Islet of Langerhans (tissue), 1 donor: ENCODE measurements at regions not wholly inside any gene's neighbourhood (a gene's known extent, or its start where the extent isn't known, plus 50 kb on each side); places are given as distances from the start of the nearest gene placed in this dataset.
"Not testable (repeated sequence)": the region's sequence is repeated elsewhere in the genome, so short reads cannot be mapped to it uniquely, and the experiment has no call there.

Source experiments
- FAIRE-seq: peaks from one replicate; lab custom pipeline; 2011; peaks lifted over from hg19 to GRCh38; lab: Jason Lieb, UNC

DNA sequence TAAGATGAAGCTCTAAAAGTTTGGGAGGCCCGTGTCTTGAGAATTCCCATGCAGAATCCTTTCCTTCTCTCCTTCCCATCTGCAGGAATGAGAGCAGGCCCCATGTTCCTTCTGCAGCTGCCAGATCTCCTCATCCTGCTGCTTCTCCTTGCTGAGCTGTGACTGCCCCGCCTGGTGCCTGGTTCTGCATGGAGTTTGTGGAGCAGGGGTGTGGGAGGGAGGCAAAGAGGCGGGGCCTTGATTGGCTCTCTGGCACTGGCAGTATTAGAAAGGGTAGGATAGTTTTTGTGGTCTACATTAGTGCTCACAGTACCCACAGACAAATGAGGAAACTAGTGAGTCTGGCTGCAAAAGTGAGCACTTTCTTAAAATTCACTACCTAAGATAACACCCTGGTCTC lies 91.1 kb upstream of the CLPB start:
- no peak for FAIRE-seq

DNA sequence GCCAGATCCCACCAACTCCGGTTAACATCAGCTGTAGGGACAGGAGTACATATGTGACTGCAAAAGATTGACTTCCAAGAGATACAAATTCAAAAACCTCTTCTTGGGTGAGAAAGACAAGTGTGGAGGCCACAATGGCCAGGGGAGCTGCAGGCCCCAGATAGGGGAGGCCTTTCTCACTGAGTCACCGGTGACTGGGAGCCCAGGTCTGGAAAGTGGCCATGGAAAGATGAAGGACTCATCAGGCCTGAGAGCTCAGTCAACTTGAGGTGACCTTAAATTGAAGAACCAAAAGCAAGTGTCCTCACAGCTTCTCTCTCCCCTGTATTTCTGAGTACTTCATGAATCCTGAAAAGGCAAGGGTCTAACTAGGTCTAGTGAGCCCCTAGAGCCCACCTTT lies 90.4 kb upstream of the CLPB start:
- no peak for FAIRE-seq

DNA sequence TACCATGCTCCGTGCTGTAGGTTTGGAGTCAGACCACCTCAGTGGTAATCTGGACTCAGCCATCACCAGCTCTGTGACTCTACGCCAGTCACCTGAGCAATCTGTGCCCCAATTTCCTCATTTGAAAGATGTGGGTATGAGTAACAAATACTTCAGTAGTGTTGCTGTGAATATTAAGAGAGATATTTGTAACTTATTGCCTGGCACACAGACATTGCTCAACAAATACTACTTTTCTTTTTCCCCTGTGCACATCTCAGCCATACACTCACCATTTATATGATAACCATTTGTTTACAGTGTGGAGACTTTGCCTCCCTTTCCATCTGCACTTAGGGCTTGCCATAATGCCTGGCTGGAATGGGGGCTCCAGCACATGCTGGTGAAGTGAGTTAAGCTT lies 89.7 kb upstream of the CLPB start:
- FAIRE-seq: no peak

DNA sequence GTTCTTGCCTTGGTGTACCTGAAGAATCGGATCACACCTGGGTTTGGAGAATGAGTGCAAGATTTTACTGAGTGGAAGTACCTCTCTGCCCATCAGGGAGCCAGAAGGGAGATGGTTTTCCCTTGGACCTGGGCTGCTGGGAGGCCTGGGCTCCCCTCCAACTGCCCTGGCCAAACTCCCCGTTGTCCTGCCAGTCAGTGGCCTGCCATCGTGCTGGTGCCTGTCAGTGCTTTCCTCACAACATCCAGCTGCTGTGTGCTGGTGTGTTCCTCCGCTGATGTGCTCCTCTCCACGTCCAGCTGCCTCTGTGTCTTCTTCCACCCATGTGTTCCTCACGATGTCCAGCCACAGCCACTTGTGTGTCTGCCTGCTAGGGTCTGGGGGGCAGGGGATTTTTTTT lies 87.9 kb upstream of the CLPB start:
- no peak for FAIRE-seq

DNA sequence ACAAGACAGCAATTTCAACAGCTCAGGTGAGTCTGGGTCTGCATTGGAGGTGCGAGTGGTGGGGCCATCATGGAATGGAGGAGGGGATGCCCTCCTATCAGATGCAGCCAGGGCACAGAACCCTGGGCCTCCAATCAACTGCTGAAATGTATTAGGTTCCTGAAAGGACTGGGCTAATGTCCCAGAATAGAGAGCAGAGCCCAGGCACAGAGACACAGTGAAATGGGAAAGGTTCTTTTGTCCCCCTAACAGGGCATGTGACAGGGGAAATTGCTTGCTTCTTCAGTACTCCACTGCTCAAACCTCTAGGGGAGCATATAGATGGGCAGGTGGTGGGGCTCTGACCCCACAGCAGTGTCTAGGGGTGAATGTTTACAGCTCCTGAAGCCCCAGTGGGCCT lies 87.3 kb upstream of the CLPB start:
- no peak for FAIRE-seq

DNA sequence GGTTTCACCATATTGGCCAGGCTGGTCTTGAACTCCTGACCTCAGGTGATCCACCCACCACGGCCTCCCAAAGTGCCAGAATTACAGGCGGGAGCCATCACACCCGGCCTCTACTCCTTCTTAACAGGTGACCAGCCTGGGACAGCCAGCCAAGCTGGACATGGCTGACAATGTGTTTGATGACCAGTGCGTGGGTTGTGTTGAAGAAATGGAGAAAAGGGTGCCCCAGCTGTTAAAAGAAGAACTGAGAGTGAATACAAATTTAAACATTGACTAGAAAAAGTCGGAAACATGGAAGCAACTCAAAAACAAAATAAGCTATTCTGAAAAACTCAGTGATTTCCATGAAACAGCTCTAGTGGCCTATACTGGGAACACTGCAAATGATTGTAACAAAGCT lies 86.5 kb upstream of the CLPB start:
- no peak for FAIRE-seq

DNA sequence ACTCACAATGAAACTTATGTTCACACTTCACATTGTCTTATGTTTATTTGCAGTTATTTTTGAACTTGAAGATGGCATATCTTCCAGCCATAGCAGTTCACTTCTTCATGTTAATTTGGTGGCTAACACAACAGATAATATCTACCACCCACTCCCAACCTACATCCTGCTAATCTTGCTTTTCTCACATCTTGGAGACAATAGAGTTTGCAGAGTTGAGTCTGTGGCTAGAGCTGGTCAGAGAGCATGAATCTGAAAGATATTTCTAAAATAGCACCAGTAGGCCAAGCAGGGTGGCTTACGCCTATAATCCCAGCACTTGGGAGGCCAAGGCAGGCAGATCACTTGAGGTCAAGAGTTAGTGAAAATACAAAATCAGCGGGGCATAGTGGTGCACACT lies 85.6 kb upstream of the CLPB start:
- not testable (repeated sequence) for FAIRE-seq

DNA sequence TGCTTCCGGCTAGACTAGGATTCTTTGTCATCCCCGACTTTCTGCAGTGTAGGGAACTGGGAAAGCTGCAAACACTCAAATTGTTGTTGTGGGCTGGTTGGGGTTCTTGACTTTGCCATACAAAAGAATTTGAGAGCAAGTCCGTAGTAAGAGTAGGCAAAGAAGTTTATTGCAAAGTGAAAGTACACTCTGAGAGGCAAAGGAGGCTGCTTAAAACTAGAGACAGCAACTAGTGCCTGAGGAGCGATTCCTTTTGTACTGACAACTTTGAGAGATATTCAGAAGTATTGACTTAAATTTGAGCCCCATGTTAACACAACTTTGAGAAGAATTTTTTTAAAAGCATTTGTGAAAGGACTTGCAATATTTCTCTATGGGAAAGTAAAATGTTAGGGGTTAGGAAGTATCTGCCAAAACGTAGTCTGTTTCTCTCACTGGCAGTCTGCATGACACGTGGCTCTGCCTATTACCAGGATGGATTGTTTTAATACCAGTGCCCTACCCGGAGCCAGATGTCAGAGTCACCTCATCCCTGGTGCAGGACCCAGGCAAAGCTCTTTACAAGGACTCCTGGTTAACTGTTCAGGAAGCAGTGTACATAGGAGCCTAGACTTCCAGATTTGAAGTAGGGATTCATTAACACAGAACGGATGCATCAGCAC lies 85.0 kb upstream of the CLPB start:
- FAIRE-seq: no peak

DNA sequence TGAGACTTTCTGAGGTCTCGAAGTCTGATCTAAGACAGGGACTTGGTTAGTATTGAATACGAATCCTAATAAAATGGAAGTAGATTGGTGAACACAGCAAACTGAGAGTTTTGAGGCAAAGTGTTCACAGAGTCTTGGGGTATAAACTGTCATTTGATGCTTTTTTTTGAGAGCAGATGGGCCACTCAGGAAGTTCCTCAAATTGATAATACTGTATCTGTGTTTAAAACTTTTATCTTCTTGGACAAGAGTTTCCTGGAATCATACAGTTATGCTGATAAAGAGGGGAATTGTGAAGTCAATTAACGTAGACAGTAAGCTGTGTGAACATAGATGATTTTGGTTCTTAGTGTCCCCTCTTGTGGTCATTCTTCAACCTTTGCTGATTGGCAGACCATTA lies 80.0 kb upstream of the CLPB start:
- no peak for FAIRE-seq

DNA sequence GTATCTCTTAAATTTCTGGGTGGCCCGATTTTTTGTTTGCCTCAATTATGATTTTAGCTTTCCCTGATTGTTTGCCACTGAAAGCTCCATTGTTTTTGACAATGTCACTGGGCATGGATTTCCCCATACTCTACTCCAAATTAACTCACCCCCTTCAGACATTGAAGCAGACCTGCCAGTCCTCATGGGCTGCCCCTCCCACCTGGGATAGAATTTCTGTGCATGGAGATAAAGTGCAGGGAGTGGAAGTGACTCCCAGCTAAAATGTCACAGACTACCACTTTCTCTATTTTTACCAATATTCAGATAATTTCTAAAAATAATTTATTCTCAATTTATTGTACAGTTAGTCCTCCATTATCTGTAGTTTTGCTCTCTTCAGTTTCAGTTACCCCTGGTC lies 79.1 kb upstream of the CLPB start:
- FAIRE-seq: no peak

DNA sequence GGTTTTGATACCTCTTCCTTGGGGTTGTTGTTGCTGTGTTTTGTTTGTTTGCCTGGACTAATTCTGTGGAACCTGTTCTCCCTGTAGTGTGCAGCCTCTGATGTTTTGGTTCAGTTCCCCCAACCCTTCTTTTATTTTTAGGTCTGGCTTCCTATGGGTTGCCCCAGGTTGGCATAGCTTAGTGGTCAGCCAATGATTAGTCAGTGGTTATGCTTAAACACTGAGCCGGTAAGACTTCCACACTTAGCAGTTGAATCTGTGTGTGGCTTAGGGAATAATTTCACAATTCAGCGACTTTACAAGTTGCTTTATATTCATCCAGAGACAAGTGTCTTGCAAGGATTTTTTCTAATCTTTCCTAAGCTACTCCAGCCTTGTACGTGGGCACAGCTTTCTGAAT lies 78.6 kb upstream of the CLPB start:
- FAIRE-seq: no peak

DNA sequence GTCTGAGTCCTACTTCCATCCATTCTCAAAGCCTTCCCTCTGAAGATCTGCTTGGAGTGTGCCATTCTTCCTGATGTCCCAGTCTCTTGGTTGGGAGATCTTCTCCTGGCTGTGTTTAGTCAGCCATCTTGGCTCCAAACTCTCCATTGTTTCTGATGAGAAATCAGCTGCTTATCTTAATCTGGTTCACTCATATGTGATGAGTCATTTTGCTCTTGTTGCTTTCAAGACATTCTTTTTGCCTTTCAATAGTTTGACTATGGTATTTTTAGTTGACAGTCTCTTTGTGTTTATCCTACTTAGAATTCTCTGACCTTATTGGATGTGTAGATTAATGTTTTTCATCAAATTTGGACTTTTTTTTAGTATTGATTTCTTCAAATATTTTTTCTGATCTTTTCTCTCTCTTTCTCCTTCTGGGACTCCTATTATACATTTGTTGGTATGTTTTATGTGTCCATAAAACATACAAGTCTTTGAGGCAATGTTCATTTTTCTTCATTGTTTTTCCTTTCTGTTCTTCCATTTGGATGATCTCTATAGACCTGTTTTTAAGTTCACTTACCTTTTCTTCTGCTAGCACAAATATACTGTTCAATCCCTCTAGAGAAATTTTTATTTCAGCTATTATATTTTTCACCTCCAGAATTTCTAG lies 77.2 kb upstream of the CLPB start:
- FAIRE-seq: no peak

DNA sequence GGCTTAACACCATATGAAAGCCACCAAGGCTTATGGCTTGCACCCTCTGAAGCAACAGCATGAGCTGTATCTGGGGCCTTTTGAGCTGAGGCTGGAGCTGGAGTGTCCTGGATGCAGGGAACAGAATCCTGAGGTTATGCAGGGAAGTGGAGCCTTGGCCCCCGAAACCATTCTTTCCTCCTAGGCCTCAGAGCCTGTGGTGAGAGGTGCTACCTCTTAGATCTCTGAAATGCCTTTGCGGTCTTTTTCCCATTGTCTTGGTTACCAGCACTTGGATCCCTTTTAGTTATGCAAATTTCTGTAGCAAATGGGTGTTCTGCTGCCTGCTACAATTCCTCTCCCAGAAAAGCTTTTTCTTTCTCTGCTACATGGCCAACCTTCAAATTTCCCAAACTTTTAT lies 72.7 kb upstream of the CLPB start:
- FAIRE-seq: no peak

DNA sequence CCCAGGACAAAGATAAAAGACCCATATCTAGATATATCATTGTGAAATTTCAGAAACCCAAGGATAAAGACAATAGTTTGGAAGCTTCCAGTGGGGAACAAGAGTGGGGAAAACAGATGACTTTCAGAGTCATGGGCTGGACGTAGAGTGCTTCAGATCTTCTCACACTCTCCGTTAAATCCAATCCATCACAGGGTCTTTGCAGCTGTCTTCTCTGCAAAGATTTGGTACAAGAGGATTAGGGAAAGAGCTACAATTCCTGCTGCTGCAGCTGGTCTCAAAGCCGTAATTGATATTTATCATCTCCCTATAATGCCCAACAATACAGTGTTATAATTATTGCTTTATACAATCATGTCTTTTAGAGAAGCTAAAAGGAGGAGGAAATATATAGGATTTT lies 63.4 kb upstream of the CLPB start:
- no peak for FAIRE-seq

DNA sequence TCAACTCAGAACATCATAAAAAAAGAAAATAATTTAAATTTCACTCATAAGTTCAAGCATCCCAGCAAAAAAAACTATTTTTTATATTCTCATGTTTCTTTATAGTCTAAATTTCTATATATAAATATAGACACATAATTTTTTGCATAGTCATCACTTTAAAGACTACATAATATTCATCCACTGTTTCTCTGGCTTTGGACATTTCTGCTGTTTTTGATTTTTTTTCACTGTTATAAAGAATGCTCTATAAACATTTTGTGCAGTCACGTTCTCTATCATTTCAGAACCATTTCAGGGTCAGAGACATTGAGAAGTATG lies 59.7 kb upstream of the CLPB start:
- FAIRE-seq: peak; percentile 30

DNA sequence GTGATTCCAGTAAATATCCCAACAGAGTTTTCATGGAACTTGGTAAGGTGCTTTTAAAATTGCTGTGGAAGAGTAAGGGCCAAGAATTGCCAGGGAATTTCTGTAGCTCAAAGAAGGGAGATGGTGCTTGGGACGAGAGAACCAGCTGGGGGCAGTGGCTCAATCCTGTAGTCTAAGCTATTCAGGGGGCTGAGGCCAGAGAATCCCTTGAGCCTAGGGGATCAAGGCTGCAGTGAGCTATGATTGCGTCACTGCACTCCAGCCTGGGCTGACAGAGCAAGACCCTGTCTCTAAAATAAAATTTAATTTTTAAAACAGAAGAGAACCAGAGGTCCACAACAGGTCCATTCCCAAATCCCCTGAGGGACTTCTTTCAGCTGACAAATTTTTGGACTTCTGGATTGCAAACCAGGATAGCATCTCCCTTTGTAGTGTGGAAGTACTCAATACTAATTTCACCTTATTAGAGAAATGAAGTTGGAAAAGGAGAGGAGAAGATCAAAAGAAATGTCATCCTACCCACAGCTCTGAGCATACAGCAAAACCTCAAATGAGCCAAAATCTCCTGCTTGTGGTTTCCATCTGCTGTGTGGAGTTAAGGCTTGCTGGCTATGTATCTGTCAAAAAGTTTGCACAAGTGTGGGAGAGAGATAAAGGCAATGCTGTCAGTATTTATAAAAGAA lies 59.2 kb upstream of the CLPB start:
- no peak for FAIRE-seq

DNA sequence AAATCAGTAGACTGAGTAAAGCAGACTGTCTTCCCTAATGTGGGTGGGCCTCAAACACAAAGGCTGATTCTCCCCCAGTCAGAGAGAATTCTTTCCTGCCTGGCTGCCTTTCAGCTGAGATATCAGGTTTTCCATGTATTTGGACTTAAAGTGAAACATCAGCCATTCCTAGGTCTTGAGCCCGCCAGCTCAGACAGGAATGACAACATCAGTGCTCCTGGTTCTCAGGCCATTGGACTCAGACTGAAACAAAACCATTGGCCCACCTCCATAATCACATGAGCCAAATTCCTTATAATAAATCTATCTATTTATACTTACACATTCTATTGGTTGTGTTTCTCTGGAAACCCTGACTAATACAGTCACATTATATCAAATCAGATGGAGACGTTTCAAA lies 56.7 kb upstream of the CLPB start:
- FAIRE-seq: no peak
